SU-DHL-6 (cell line): ENCODE measurements at regions not wholly inside any gene's neighbourhood (a gene's known extent, or its start where the extent isn't known, plus 50 kb on each side); places are given as distances from the start of the nearest gene placed in this dataset.

ENCODE experiments used
- CTCF ChIP-seq: fragments of 200-600 bp; sonication (generic); IDR thresholded peaks from one replicate; pipeline ENCODE4 v1.5.1; 2017; ENCODE audit warnings: antibody characterized with exemption, mild to moderate bottlenecking, low read length, moderate library complexity; ENCODE audit not compliant: insufficient read depth, poor library complexity, severe bottlenecking
- EZH2phosphoT487 ChIP-seq: fragments of 200-600 bp; sonication (generic), shearing (Covaris generic); conservative IDR thresholded peaks from 2 replicates; pipeline ENCODE4 v1.6.1; 2018; ENCODE audit warnings: mild to moderate bottlenecking, antibody characterized with exemption, low read length, moderate library complexity, mixed read lengths

GRCh38 chr2:196229013-196229412 lies 57.6 kb upstream of the STK17B start:
- no peak for TF ChIP-seq CTCF
- no peak for TF ChIP-seq EZH2phosphoT487
